Fibroblast of pulmonary artery (primary cell): ENCODE measurements at regions not wholly inside any gene's neighbourhood (a gene's known extent, or its start where the extent isn't known, plus 50 kb on each side); places are given as distances from the start of the nearest gene placed in this dataset.
"Not testable (repeated sequence)": the region's sequence is repeated elsewhere in the genome, so short reads cannot be mapped to it uniquely, and the experiment has no call there.

Source experiments
- DNase-seq: peaks from one replicate; pipeline ENCODE4 v3.0.0-alpha.2; 2010; ENCODE audit warnings: low read depth
- H3K4me3 ChIP-seq: replicated peaks from 2 replicates; pipeline ENCODE4 v1.5.1; 2011; ENCODE audit warnings: low read depth, mild to moderate bottlenecking, control low read depth, low read length, moderate library complexity
- CTCF ChIP-seq: IDR thresholded peaks from 2 replicates; pipeline ENCODE4 v1.5.1; 2011; ENCODE audit warnings: mild to moderate bottlenecking, control low read depth, low read length, inconsistent platforms; ENCODE audit errors: missing control alignments

- no peak overlapping the region for H3K4me3 ChIP-seq
- no peak for DNase-seq
- TF ChIP-seq CTCF: no peak
These were observed 105.2 kb downstream of the RPLP1 start for GRCh38 chr15:69557707-69558409.

GRCh38 chr15:69559440-69560190, 107.0 kb downstream of the RPLP1 start:
- no peak overlapping the region for H3K4me3 ChIP-seq
- peak; percentile 11 for TF ChIP-seq CTCF
- peak; percentile 14 for DNase-seq

GRCh38 chr15:69561071-69561784, 108.6 kb downstream of the RPLP1 start:
- no peak overlapping the region for H3K4me3 ChIP-seq
- no peak for TF ChIP-seq CTCF
- no peak for DNase-seq

GRCh38 chr15:69562116-69562515, 109.5 kb downstream of the RPLP1 start:
- no peak overlapping the region for H3K4me3 ChIP-seq
- DNase-seq: no peak
- no peak for TF ChIP-seq CTCF

GRCh38 chr15:69562564-69562963, 109.9 kb downstream of the RPLP1 start:
- DNase-seq: no peak
- TF ChIP-seq CTCF: no peak
- H3K4me3 ChIP-seq: no peak overlapping the region

- no peak for TF ChIP-seq CTCF
- DNase-seq: no peak
- H3K4me3 ChIP-seq: no peak overlapping the region
These were observed 112.5 kb downstream of the RPLP1 start for GRCh38 chr15:69565066-69565655.

GRCh38 chr15:69567238-69567760, 114.7 kb downstream of the RPLP1 start:
- H3K4me3 ChIP-seq, DNase-seq: not testable (repeated sequence)
